Endothelial cell of umbilical vein (primary cell): ENCODE measurements at regions not wholly inside any gene's neighbourhood (a gene's known extent, or its start where the extent isn't known, plus 50 kb on each side); places are given as distances from the start of the nearest gene placed in this dataset.

ENCODE experiments used
- CTCF ChIP-seq, 2 donors: IDR thresholded peaks; 1 replicate in 1 of 2; 2 replicates in 1 of 2; pipeline ENCODE4 v1.5.1; 2011; ENCODE audit warnings: low read length in 2 of 2, mild to moderate bottlenecking in 2 of 2, moderate library complexity in 2 of 2, control low read depth in 1 of 2, inconsistent platforms in 1 of 2, low read depth in 1 of 2; ENCODE audit not compliant: insufficient read depth in 1 of 2; ENCODE audit errors: extremely low read depth in 1 of 2
- EZH2 ChIP-seq: IDR thresholded peaks from 2 replicates; pipeline ENCODE4 v1.6.1; 2012; ENCODE audit warnings: borderline replicate concordance, low read depth, mild to moderate bottlenecking, moderate library complexity, low read length, inconsistent platforms; ENCODE audit not compliant: severe bottlenecking
- MAX ChIP-seq: IDR thresholded peaks from 2 replicates; pipeline ENCODE4 v1.6.1; 2011; ENCODE audit not compliant: insufficient read depth, insufficient read length
- MYC ChIP-seq: IDR thresholded peaks from one replicate; pipeline ENCODE4 v1.6.1; 2011; ENCODE audit warnings: mild to moderate bottlenecking, low read depth, low read length
- POLR2A ChIP-seq: IDR thresholded peaks from 2 replicates; pipeline ENCODE4 v1.6.1; 2012; ENCODE audit warnings: low read depth, mild to moderate bottlenecking, control low read depth, low read length
- POLR2AphosphoS5 ChIP-seq: IDR thresholded peaks from 2 replicates; pipeline ENCODE4 v1.6.1; 2012; ENCODE audit warnings: low read depth, mild to moderate bottlenecking, control low read depth, low read length, moderate library complexity; ENCODE audit not compliant: insufficient read depth

GRCh38 chr2:188902901-188903491, 71.2 kb upstream of the COL3A1 start:
- TF ChIP-seq CTCF (IDR thresholded peaks at IDR 0.05; ENCODE audit: extremely low read depth in 1 of 2, insufficient read depth in 1 of 2, low read depth in 1 of 2, low read length in 2 of 2): no peak
- no peak for TF ChIP-seq POLR2A
- no peak for TF ChIP-seq EZH2
- no peak for TF ChIP-seq MYC
- no peak for TF ChIP-seq MAX
- TF ChIP-seq POLR2AphosphoS5: no peak
